ENCODE measurements at regions not wholly inside any gene's neighbourhood (a gene's known extent, or its start where the extent isn't known, plus 50 kb on each side); places are given as distances from the start of the nearest gene placed in this dataset.

GRCh38 chr4:71232056-71232430, 106.8 kb upstream of the SLC4A4 start:
- POLR2A ChIA-PET (ENCODE audit: partially characterized antibody) = no interaction called here
- Histone ChIP-seq H4K8ac (ENCODE audit: extremely low read depth, insufficient read depth, low read length) (no peak overlapping the region), H3K56ac (replicated peaks; ENCODE audit: insufficient read length, low read depth, low read length) (no peak overlapping the region), H2BK15ac (ENCODE audit: low read length) (no peak overlapping the region), H2AK5ac (ENCODE audit: low read depth, low read length) (no peak overlapping the region), H3K23ac (ENCODE audit: insufficient read length) (no peak overlapping the region), H3K4me3 (ENCODE audit: extremely low read depth in 1 of 4, insufficient read depth in 2 of 4, low read depth in 3 of 4, low read length in 4 of 4) (no peak overlapping the region), H3K79me2 (ENCODE audit: control insufficient read depth in 1 of 2, insufficient read depth in 2 of 2, low read length in 2 of 2) (no peaks in the 10 kb centered on the region), H3K27ac (ENCODE audit: low read depth, low read length) (no peak overlapping the region), H2BK12ac (ENCODE audit: low read depth, low read length) (no peak overlapping the region; the same call in 1 of the 2 replicates), H3K79me1 (ENCODE audit: low read depth, low read length) (no peaks in the 10 kb centered on the region), H2AFZ (ENCODE audit: low read length) (no peak overlapping the region), H2BK20ac (ENCODE audit: low read length) (no peak overlapping the region), H2BK120ac (replicated peaks; ENCODE audit: low read depth, low read length) (no peak overlapping the region), H3K4ac (replicated peaks; ENCODE audit: insufficient read length, low read depth, low read length) (no peak overlapping the region), H3K23me2 (ENCODE audit: low read depth, low read length) (no peaks in the 10 kb centered on the region), H3K9ac (replicated peaks in 1 of 4; ENCODE audit: extremely low read depth in 1 of 4, low read depth in 3 of 4, low read length in 3 of 4) (no peak overlapping the region), H3K27me3 (replicated peaks in 1 of 4; ENCODE audit: control insufficient read depth in 3 of 4, extremely low read depth in 1 of 4, insufficient read depth in 3 of 4, low read length in 3 of 4) (no peaks in the 10 kb centered on the region), H4K91ac (replicated peaks; ENCODE audit: insufficient read length, low read length) (no peak overlapping the region), H3K4me1 (replicated peaks in 1 of 4; ENCODE audit: control insufficient read depth in 3 of 4, insufficient read depth in 4 of 4, low read length in 3 of 4) (peaks cover 0 to 9% (median 5%) of the 10 kb centered on the region in 4 experiments; a peak in 4 of 7 replicates), H2BK5ac (ENCODE audit: low read depth, low read length) (no peak overlapping the region), H4K5ac (ENCODE audit: insufficient read length, low read depth, low read length) (no peak overlapping the region), H3K14ac (ENCODE audit: insufficient read length) (no peak overlapping the region), H3K9me3 (ENCODE audit: insufficient read depth in 2 of 2, low read depth in 1 of 2, low read length in 1 of 2) (no peaks in the 10 kb centered on the region), H3K4me2 (ENCODE audit: insufficient read depth in 1 of 2, low read depth in 2 of 2, low read length in 2 of 2) (no peak overlapping the region), H3K18ac (ENCODE audit: extremely low read depth, low read length) (no peak overlapping the region), H4K20me1 (replicated peaks in 1 of 2; ENCODE audit: control insufficient read depth in 1 of 2, insufficient read depth in 2 of 2, low read length in 2 of 2) (no peaks in the 10 kb centered on the region), H3K36me3 (ENCODE audit: control insufficient read depth in 2 of 4, insufficient read depth in 4 of 4, low read length in 3 of 4) (no peaks in the 10 kb centered on the region)
- WGBS, 2 experiments (ENCODE audit: extremely low coverage in 1 of 2, insufficient coverage in 1 of 2, insufficient read length in 1 of 2, insufficient replicate concordance in 2 of 2, low coverage in 1 of 2, low lambda C conversion rate in 2 of 2, missing lambda C conversion rate in 1 of 2) = 65% methylated on average over 1 of the region's 1 CpG; no CpG with 5 or more reads in 1 of the 2 experiments
- DNase-seq (ENCODE audit: low read depth in 1 of 2, low spot score in 2 of 2) = no peak
- no peak for FAIRE-seq
- CTCF ChIA-PET (ENCODE audit: partially characterized antibody) = interaction anchor here (0.6 to 5.7 kb wide), 5 partner anchors 14 to 525 kb away, joined by 3 to 69 read pairs (median 3); no protein-coding TSS in a partner anchor
- no peak for TF ChIP-seq KDM5A (IDR thresholded peaks at IDR 0.05; ENCODE audit: low read length)
- no peak for TF ChIP-seq TBP (IDR thresholded peaks at IDR 0.05; ENCODE audit: low read depth, low read length)
- no peak for TF ChIP-seq POLR2A (IDR thresholded peaks at IDR 0.05; ENCODE audit: control extremely low read depth in 1 of 2, low read depth in 2 of 2, low read length in 2 of 2)
- no peak for TF ChIP-seq EGR1 (IDR thresholded peaks at IDR 0.05; ENCODE audit: borderline replicate concordance, low read depth, low read length)
- TF ChIP-seq SIX5 (IDR thresholded peaks at IDR 0.05; ENCODE audit: low read depth, low read length) = no peak
- TF ChIP-seq TAF1 (IDR thresholded peaks at IDR 0.05; ENCODE audit: low read depth, low read length) = no peak
- TF ChIP-seq SP1 (IDR thresholded peaks at IDR 0.05; ENCODE audit: low read depth, low read length) = no peak
